GM12891 (cell line): ENCODE measurements at regions not wholly inside any gene's neighbourhood (a gene's known extent, or its start where the extent isn't known, plus 50 kb on each side); places are given as distances from the start of the nearest gene placed in this dataset.

ENCODE experiments used
- PAX5 ChIP-seq: IDR thresholded peaks from 2 replicates; pipeline ENCODE4 v1.6.1; 2011; ENCODE audit warnings: low read length, moderate library complexity, mild to moderate bottlenecking; ENCODE audit not compliant: insufficient read depth, severe bottlenecking
- POLR2A ChIP-seq: IDR thresholded peaks from 2 replicates; pipeline ENCODE4 v1.6.1; 2011; ENCODE audit warnings: low read depth, low read length, control low read depth
- POLR2AphosphoS5 ChIP-seq: IDR thresholded peaks from 2 replicates; pipeline ENCODE4 v1.6.1; 2011; ENCODE audit warnings: low read depth, low read length, control low read depth
- POU2F2 ChIP-seq: IDR thresholded peaks from 2 replicates; pipeline ENCODE4 v1.6.1; 2011; ENCODE audit warnings: low read depth, mild to moderate bottlenecking, control low read depth, low read length, moderate library complexity
- SPI1 ChIP-seq: IDR thresholded peaks from 2 replicates; pipeline ENCODE4 v1.6.1; 2011; ENCODE audit warnings: low read depth, low read length, control low read depth
- TAF1 ChIP-seq: IDR thresholded peaks from 2 replicates; pipeline ENCODE4 v1.6.1; 2011; ENCODE audit warnings: low read depth, low read length, control low read depth

DNA sequence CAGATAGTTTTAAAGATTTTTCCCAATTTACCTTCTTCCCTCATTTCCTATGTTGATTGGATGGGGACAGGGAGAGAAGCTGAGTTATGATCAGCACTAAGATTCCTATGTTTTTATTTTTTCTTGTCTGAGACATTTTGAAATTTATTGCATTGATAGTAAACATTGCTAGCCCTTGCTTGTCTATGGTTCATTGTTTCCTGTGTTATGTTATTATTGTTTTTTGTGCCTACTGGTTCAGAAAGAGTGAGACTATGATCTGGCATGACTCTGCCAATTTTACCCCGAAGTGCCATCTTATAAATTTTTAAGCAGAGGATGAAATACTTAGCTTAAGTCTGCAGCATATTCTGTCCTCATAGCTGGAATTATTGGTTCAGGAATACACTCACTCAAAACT lies 478.5 kb downstream of the MBD2 start:
- TF ChIP-seq POLR2A (no peak), SPI1 (no peak), POLR2AphosphoS5 (no peak), TAF1 (no peak), POU2F2 (no peak), PAX5 (no peak)
